ENCODE measurements at regions not wholly inside any gene's neighbourhood (a gene's known extent, or its start where the extent isn't known, plus 50 kb on each side); places are given as distances from the start of the nearest gene placed in this dataset.

GRCh38 chr12:73413051-73413450, 1124.6 kb upstream of the ATXN7L3B start:
- Histone ChIP-seq H3K27ac (no peak overlapping the region), H3K4me3 (ENCODE audit: low read depth, low read length) (no peak overlapping the region), H3K27me3 (ENCODE audit: insufficient read depth, low read depth, severe bottlenecking) (no peaks in the 10 kb centered on the region), H3K9me3 (ENCODE audit: severe bottlenecking) (peaks cover 5% of the 10 kb centered on the region), H3K36me3 (no peaks in the 10 kb centered on the region)
- TF ChIP-seq CTCF (IDR thresholded peaks at IDR 0.05; ENCODE audit: low read depth, low read length), result no peak
- no peak for DNase-seq

GRCh38 chr12:73413974-73414373, 1123.7 kb upstream of the ATXN7L3B start:
- H3K9me3 ChIP-seq (ENCODE audit: severe bottlenecking), result peaks cover 5% of the 10 kb centered on the region
- no peak for DNase-seq
- no peak overlapping the region for H3K27ac ChIP-seq
- H3K4me3 ChIP-seq (ENCODE audit: low read depth, low read length), result no peak overlapping the region
- no peaks in the 10 kb centered on the region for H3K27me3 ChIP-seq (ENCODE audit: insufficient read depth, low read depth, severe bottlenecking)
- TF ChIP-seq CTCF (IDR thresholded peaks at IDR 0.05; ENCODE audit: low read depth, low read length), result no peak
- H3K36me3 ChIP-seq, result no peaks in the 10 kb centered on the region

- no peaks in the 10 kb centered on the region for H3K27me3 ChIP-seq (ENCODE audit: insufficient read depth, low read depth, severe bottlenecking)
- H3K4me3 ChIP-seq (ENCODE audit: low read depth, low read length), result no peak overlapping the region
- H3K9me3 ChIP-seq (ENCODE audit: severe bottlenecking), result peaks cover 5% of the 10 kb centered on the region
- TF ChIP-seq CTCF (IDR thresholded peaks at IDR 0.05; ENCODE audit: low read depth, low read length), result no peak
- no peak for DNase-seq
- H3K27ac ChIP-seq, result no peak overlapping the region
- H3K36me3 ChIP-seq, result no peaks in the 10 kb centered on the region
Observed at GRCh38 chr12:73414926-73415325, 1122.7 kb upstream of the ATXN7L3B start.

- no peak overlapping the region for H3K27ac ChIP-seq
- no peak for TF ChIP-seq CTCF (IDR thresholded peaks at IDR 0.05; ENCODE audit: low read depth, low read length)
- H3K4me3 ChIP-seq (ENCODE audit: low read depth, low read length), result no peak overlapping the region
- H3K9me3 ChIP-seq (ENCODE audit: severe bottlenecking), result peaks cover 2% of the 10 kb centered on the region
- H3K36me3 ChIP-seq, result no peaks in the 10 kb centered on the region
- no peaks in the 10 kb centered on the region for H3K27me3 ChIP-seq (ENCODE audit: insufficient read depth, low read depth, severe bottlenecking)
- DNase-seq, result no peak
Observed at GRCh38 chr12:73418541-73418940, 1119.1 kb upstream of the ATXN7L3B start.

- H3K36me3 ChIP-seq, result no peaks in the 10 kb centered on the region
- DNase-seq, result no peak
- no peak for TF ChIP-seq CTCF (IDR thresholded peaks at IDR 0.05; ENCODE audit: low read depth, low read length)
- H3K4me3 ChIP-seq (ENCODE audit: low read depth, low read length), result no peak overlapping the region
- H3K27me3 ChIP-seq (ENCODE audit: insufficient read depth, low read depth, severe bottlenecking), result no peaks in the 10 kb centered on the region
- no peaks in the 10 kb centered on the region for H3K9me3 ChIP-seq (ENCODE audit: severe bottlenecking)
- no peak overlapping the region for H3K27ac ChIP-seq
Observed at GRCh38 chr12:73421832-73422231, 1115.8 kb upstream of the ATXN7L3B start.

- Histone ChIP-seq H3K27ac (no peak overlapping the region), H3K4me3 (ENCODE audit: low read depth, low read length) (no peak overlapping the region), H3K36me3 (no peaks in the 10 kb centered on the region), H3K27me3 (ENCODE audit: insufficient read depth, low read depth, severe bottlenecking) (no peaks in the 10 kb centered on the region), H3K9me3 (ENCODE audit: severe bottlenecking) (no peaks in the 10 kb centered on the region)
- no peak for TF ChIP-seq CTCF (IDR thresholded peaks at IDR 0.05; ENCODE audit: low read depth, low read length)
- no peak for DNase-seq
Observed at GRCh38 chr12:73424484-73424883, 1113.2 kb upstream of the ATXN7L3B start.

Data from WERI-Rb-1 (cell line).